K562 (cell line): ENCODE measurements at regions not wholly inside any gene's neighbourhood (a gene's known extent, or its start where the extent isn't known, plus 50 kb on each side); places are given as distances from the start of the nearest gene placed in this dataset.

ENCODE experiments used
- ATAC-seq: fragments of 200-7000 bp; cut with Tn5 transposase; 3 replicates; pipeline ENCODE4 v1.9.1; 2020; ENCODE audit warnings: moderate library complexity
- BruUV-seq: library from RNA; stranded (reverse); fragments of 400-500 nt; replicated peaks from 2 replicates; lab custom pipeline; 2021; lab: Mats Ljungman, UMichigan
- CTCF ChIA-PET: fragments of 300-600 bp; formaldehyde crosslinking; extraction: SDS; loops from one replicate; lab custom pipeline; 2021; ENCODE audit warnings: low intra/inter-chr PET ratio; lab: Yijun Ruan, JAX
- POLR2A ChIA-PET: fragments of 300-600, 350-650 bp; sonication (Branson Sonifier 250); formaldehyde crosslinking; extraction: SDS; loops from one replicate; lab custom pipeline; 2021; ENCODE audit warnings: antibody characterized with exemption, inconsistent platforms; lab: Yijun Ruan, JAX
- DNase-seq, 4 experiments: peaks; one replicate each; pipeline versions ENCODE4 v3.0.0 to v3.0.0-alpha.2; 2011 to 2018; ENCODE audit warnings: low spot score in 3 of 4, mixed read lengths in 3 of 4; ENCODE audit errors: extremely low read depth in 1 of 4
- FAIRE-seq: peaks from 2 replicates; lab custom pipeline; 2011; peaks lifted over from hg19 to GRCh38; lab: Jason Lieb, UNC
- H2AFZ ChIP-seq: 2 replicates; pipeline ENCODE4 v1.6.0; 2011; ENCODE audit warnings: low read depth, low read length, control low read depth, inconsistent platforms
- H3K27ac ChIP-seq: fragments of 200-600 bp; 3 replicates; pipeline ENCODE4 v1.8.0; 2011; ENCODE audit warnings: low read depth, mild to moderate bottlenecking, control low read depth, inconsistent platforms, low read length, moderate library complexity, mixed read lengths; ENCODE audit errors: extremely low read depth
- H3K27me3 ChIP-seq, 2 experiments: fragments of 300-600 bp in 1 of 2; 2 replicates in 1 of 2; 3 replicates in 1 of 2; pipeline versions ENCODE4 v1.6.0 to v1.8.0; 2011; ENCODE audit warnings: inconsistent platforms in 2 of 2, low read length in 2 of 2, mild to moderate bottlenecking in 1 of 2, mixed read lengths in 1 of 2, moderate library complexity in 1 of 2; ENCODE audit not compliant: control insufficient read depth in 2 of 2, insufficient read depth in 2 of 2
- H3K36me3 ChIP-seq: fragments of 300-600 bp; 3 replicates; pipeline ENCODE4 v1.8.0; 2011; ENCODE audit warnings: mild to moderate bottlenecking, low read length, inconsistent platforms; ENCODE audit not compliant: control insufficient read depth, insufficient read depth
- H3K4me1 ChIP-seq, 2 experiments: fragments of 200-600 bp in 1 of 2; replicated peaks in 1 of 2; 2 replicates in 1 of 2; 3 replicates in 1 of 2; pipeline versions ENCODE4 v1.5.1 to v1.8.0; 2011; ENCODE audit warnings: inconsistent platforms in 2 of 2, low read length in 2 of 2, mild to moderate bottlenecking in 1 of 2, mixed read lengths in 1 of 2, moderate library complexity in 1 of 2; ENCODE audit not compliant: control insufficient read depth in 2 of 2, insufficient read depth in 2 of 2
- H3K4me2 ChIP-seq: 2 replicates; pipeline ENCODE4 v1.6.1; 2011; ENCODE audit warnings: low read length, control low read depth, inconsistent platforms, mixed read lengths; ENCODE audit not compliant: insufficient read depth
- H3K4me3 ChIP-seq: fragments of 200-600 bp; sonication (generic), shearing (Covaris generic); 2 replicates; pipeline ENCODE4 v1.5.1; 2016; ENCODE audit warnings: control low read depth, inconsistent platforms
- H3K79me2 ChIP-seq: fragments of 200-600 bp; 3 replicates; pipeline ENCODE4 v1.8.0; 2011; ENCODE audit warnings: low read length, inconsistent platforms; ENCODE audit not compliant: control insufficient read depth, insufficient read depth
- H3K9ac ChIP-seq, 2 experiments: 2 replicates each; pipeline versions ENCODE4 v1.6.0 to v1.6.1; 2011; ENCODE audit warnings: low read depth in 2 of 2, low read length in 2 of 2, control low read depth in 1 of 2, inconsistent platforms in 1 of 2, mild to moderate bottlenecking in 1 of 2, mixed read lengths in 1 of 2; ENCODE audit not compliant: insufficient read depth in 1 of 2
- H3K9me1 ChIP-seq: one replicate; pipeline ENCODE4 v1.6.0; 2011; ENCODE audit warnings: inconsistent platforms, mild to moderate bottlenecking, low read length, moderate library complexity; ENCODE audit not compliant: control insufficient read depth, insufficient read depth
- H3K9me3 ChIP-seq: replicated peaks from 2 replicates; pipeline ENCODE4 v1.5.1; 2011; ENCODE audit warnings: low read depth, low read length, inconsistent platforms; ENCODE audit not compliant: control insufficient read depth, insufficient read depth
- H4K20me1 ChIP-seq: replicated peaks from 2 replicates; pipeline ENCODE4 v1.6.1; 2011; ENCODE audit warnings: low read length, inconsistent platforms, mixed read lengths; ENCODE audit not compliant: control insufficient read depth, insufficient read depth
- EGR1 ChIP-seq: fragments of 450-650 bp; conservative IDR thresholded peaks from 2 replicates; pipeline ENCODE4 v1.6.1; 2017; ENCODE audit warnings: mild to moderate bottlenecking
- ETS2 ChIP-seq: IDR thresholded peaks from 2 replicates; pipeline ENCODE4 v1.6.1; 2016; ENCODE audit warnings: borderline replicate concordance, missing genetic modification characterization, mild to moderate bottlenecking, moderate library complexity, missing compliant biosample characterization; ENCODE audit not compliant: poor library complexity, severe bottlenecking
- NRF1 ChIP-seq, 2 experiments: fragments of 450-650 bp; IDR thresholded peaks in 1 of 2; conservative IDR thresholded peaks in 1 of 2; 2 replicates each; pipeline ENCODE4 v1.6.1; 2014; ENCODE audit warnings: mild to moderate bottlenecking in 2 of 2
- SP2 ChIP-seq: IDR thresholded peaks from 2 replicates; pipeline ENCODE4 v1.6.1; 2011; ENCODE audit warnings: mild to moderate bottlenecking, low read depth, low read length, moderate library complexity; ENCODE audit not compliant: poor library complexity, severe bottlenecking; ENCODE audit errors: extremely low read depth
- STAT5B ChIP-seq: fragments of 250-450 bp; sonication (Bioruptor Pico); IDR thresholded peaks from 2 replicates; pipeline ENCODE4 v1.8.0; 2021; ENCODE audit warnings: mild to moderate bottlenecking, inconsistent platforms
- in situ Hi-C: fragments of 300-500 bp; cut with MboI; formaldehyde crosslinking; loops from 4 replicates; pipeline ENCODE4 v1.15.0; 2018; ENCODE audit warnings: inconsistent platforms, mixed read lengths
- intact Hi-C: fragments of 100-400 bp; cut with micrococcal nuclease; formaldehyde crosslinking; loops from 2 replicates; pipeline ENCODE4 v1.14.2; 2022
- TF ChIP-seq, protein P1 (sequence below), 2 experiments: fragments of 450-650 bp; conservative IDR thresholded peaks; 2 replicates each; pipeline ENCODE4 v1.6.1; 2017; ENCODE audit warnings: mild to moderate bottlenecking in 2 of 2, moderate library complexity in 2 of 2

- no peaks in the 10 kb centered on the region for H3K27me3 ChIP-seq
- intact Hi-C loops: no loop called here
- DNase-seq: no peak
- H3K79me2 ChIP-seq: no peaks in the 10 kb centered on the region
- no peak for TF ChIP-seq ETS2 (tag)
- TF ChIP-seq SP2: no peak
- TF ChIP-seq NRF1 (conservative IDR thresholded peaks at IDR 0.05 in 1 of 2, IDR thresholded peaks at IDR 0.05 in 1 of 2): no peak
- TF ChIP-seq, protein P1, sequence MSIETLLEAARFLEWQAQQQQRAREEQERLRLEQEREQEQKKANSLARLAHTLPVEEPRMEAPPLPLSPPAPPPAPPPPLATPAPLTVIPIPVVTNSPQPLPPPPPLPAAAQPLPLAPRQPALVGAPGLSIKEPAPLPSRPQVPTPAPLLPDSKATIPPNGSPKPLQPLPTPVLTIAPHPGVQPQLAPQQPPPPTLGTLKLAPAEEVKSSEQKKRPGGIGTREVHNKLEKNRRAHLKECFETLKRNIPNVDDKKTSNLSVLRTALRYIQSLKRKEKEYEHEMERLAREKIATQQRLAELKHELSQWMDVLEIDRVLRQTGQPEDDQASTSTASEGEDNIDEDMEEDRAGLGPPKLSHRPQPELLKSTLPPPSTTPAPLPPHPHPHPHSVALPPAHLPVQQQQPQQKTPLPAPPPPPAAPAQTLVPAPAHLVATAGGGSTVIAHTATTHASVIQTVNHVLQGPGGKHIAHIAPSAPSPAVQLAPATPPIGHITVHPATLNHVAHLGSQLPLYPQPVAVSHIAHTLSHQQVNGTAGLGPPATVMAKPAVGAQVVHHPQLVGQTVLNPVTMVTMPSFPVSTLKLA (conservative IDR thresholded peaks at IDR 0.05): no peak
- TF ChIP-seq EGR1: no peak
- no peak for TF ChIP-seq STAT5B
- TF ChIP-seq, all 486 proteins: peak for 0
- H3K9ac ChIP-seq: no peak overlapping the region
- no peaks in the 10 kb centered on the region for H3K9me1 ChIP-seq
- no peak overlapping the region for H3K27ac ChIP-seq
- no peaks in the 10 kb centered on the region; the same call in 1 of the 2 replicates for H3K9me3 ChIP-seq
- no peak overlapping the region for H3K4me3 ChIP-seq
- H4K20me1 ChIP-seq: no peaks in the 10 kb centered on the region
- no peak for ATAC-seq
- no peaks in the 10 kb centered on the region for H3K4me1 ChIP-seq
- H3K4me2 ChIP-seq: no peak overlapping the region
- in situ Hi-C loops: no loop called here
- ChIA-PET CTCF (no interaction called here), POLR2A (no interaction called here)
- no TSS peak for BruUV-seq
- no peak overlapping the region for H2AFZ ChIP-seq
- no peaks in the 10 kb centered on the region for H3K36me3 ChIP-seq
- no peak for FAIRE-seq
Measured at GRCh38 chr1:118371612-118372011, 186.6 kb upstream of the SPAG17 start.
